IMR-90 (cell line): ENCODE measurements at regions not wholly inside any gene's neighbourhood (a gene's known extent, or its start where the extent isn't known, plus 50 kb on each side); places are given as distances from the start of the nearest gene placed in this dataset.

Experiments used
- ATAC-seq: fragments of 200-7000 bp; cut with Tn5 transposase; 2 replicates; pipeline ENCODE4 v1.9.1; 2020; ENCODE audit warnings: low read depth, mild to moderate bottlenecking, moderate library complexity
- BruUV-seq: library from RNA; stranded (reverse); fragments of 400-500 nt; replicated peaks from 2 replicates; lab custom pipeline; 2021; lab: Mats Ljungman, UMichigan
- CTCF ChIA-PET: fragments of 300-600 bp; formaldehyde crosslinking; extraction: SDS; loops from one replicate; lab custom pipeline; 2021; ENCODE audit warnings: antibody characterized with exemption; lab: Yijun Ruan, JAX
- POLR2A ChIA-PET: fragments of 300-600 bp; sonication (Branson Sonifier 250); formaldehyde crosslinking; loops from one replicate; lab custom pipeline; 2022; ENCODE audit warnings: antibody characterized with exemption; ENCODE audit not compliant: unreplicated experiment; lab: Charles Lee
- DNase-seq: peaks from one replicate; pipeline ENCODE4 v3.0.0; 2013
- H2AFZ ChIP-seq: replicated peaks from 2 replicates; pipeline ENCODE3; 2013; ENCODE audit warnings: low read length, mild to moderate bottlenecking; ENCODE audit not compliant: poor library complexity
- H2AK5ac ChIP-seq: 2 replicates; pipeline ENCODE4 v1.6.1; 2013; ENCODE audit warnings: low read depth, low read length, inconsistent platforms
- H2AK9ac ChIP-seq: replicated peaks from 2 replicates; pipeline ENCODE3; 2013; ENCODE audit warnings: mild to moderate bottlenecking, low read depth, low read length, moderate library complexity; ENCODE audit not compliant: poor library complexity
- H2BK120ac ChIP-seq: 2 replicates; pipeline ENCODE4 v1.6.1; 2013; ENCODE audit warnings: low read depth, low read length, inconsistent platforms
- H2BK15ac ChIP-seq: 3 replicates; pipeline ENCODE4 v1.6.1; 2013; ENCODE audit warnings: low read depth, low read length, inconsistent platforms
- H2BK20ac ChIP-seq: 2 replicates; pipeline ENCODE4 v1.6.1; 2013; ENCODE audit warnings: low read depth, mild to moderate bottlenecking, inconsistent platforms, low read length, moderate library complexity
- H2BK5ac ChIP-seq: 2 replicates; pipeline ENCODE4 v1.6.1; 2013; ENCODE audit warnings: mild to moderate bottlenecking, low read depth, low read length, inconsistent platforms; ENCODE audit not compliant: poor library complexity, severe bottlenecking
- H3K14ac ChIP-seq: replicated peaks from 2 replicates; pipeline ENCODE4 v1.6.1; 2013; ENCODE audit warnings: low read depth, low read length, inconsistent platforms
- H3K18ac ChIP-seq: 2 replicates; pipeline ENCODE4 v1.6.1; 2013; ENCODE audit warnings: low read depth, low read length, control low read depth
- H3K23ac ChIP-seq: 2 replicates; pipeline ENCODE4 v1.6.1; 2013; ENCODE audit warnings: low read depth, low read length, inconsistent platforms
- H3K27ac ChIP-seq: 2 replicates; pipeline ENCODE4 v1.5.1; 2013; ENCODE audit warnings: mild to moderate bottlenecking, control low read depth, low read length; ENCODE audit not compliant: insufficient read depth
- H3K27me3 ChIP-seq: 2 replicates; pipeline ENCODE4 v1.6.1; 2013; ENCODE audit warnings: low read length; ENCODE audit not compliant: control insufficient read depth, insufficient read depth
- H3K36me3 ChIP-seq: 2 replicates; pipeline ENCODE4 v1.6.1; 2013; ENCODE audit warnings: low read length, mixed read lengths; ENCODE audit not compliant: control insufficient read depth, insufficient read depth
- H3K4ac ChIP-seq: 2 replicates; pipeline ENCODE4 v1.6.1; 2013; ENCODE audit warnings: low read depth, low read length, inconsistent platforms
- H3K4me1 ChIP-seq: 2 replicates; pipeline ENCODE4 v1.6.1; 2013; ENCODE audit warnings: low read length, mixed read lengths; ENCODE audit not compliant: control insufficient read depth, insufficient read depth
- H3K4me2 ChIP-seq: 2 replicates; pipeline ENCODE4 v1.6.1; 2013; ENCODE audit warnings: low read depth, mild to moderate bottlenecking, control low read depth, low read length, moderate library complexity
- H3K4me3 ChIP-seq: 2 replicates; pipeline ENCODE4 v1.5.1; 2013; ENCODE audit warnings: low read depth, mild to moderate bottlenecking, control low read depth, low read length, moderate library complexity; ENCODE audit not compliant: insufficient read depth
- H3K56ac ChIP-seq: 2 replicates; pipeline ENCODE4 v1.6.1; 2013; ENCODE audit warnings: low read length, inconsistent platforms; ENCODE audit not compliant: insufficient read depth; ENCODE audit errors: extremely low read depth
- H3K79me1 ChIP-seq, 2 experiments: 2 replicates each; pipeline ENCODE4 v1.6.1; 2013; ENCODE audit warnings: low read length in 2 of 2, inconsistent platforms in 1 of 2, low read depth in 1 of 2
- H3K9ac ChIP-seq: 2 replicates; pipeline ENCODE4 v1.6.1; 2013; ENCODE audit warnings: low read depth, low read length, control low read depth
- H3K9me1 ChIP-seq: 2 replicates; pipeline ENCODE4 v1.6.1; 2013; ENCODE audit warnings: low read length, inconsistent platforms; ENCODE audit not compliant: insufficient read depth
- H3K9me3 ChIP-seq: 2 replicates; pipeline ENCODE4 v1.6.1; 2013; ENCODE audit warnings: low read length; ENCODE audit not compliant: control insufficient read depth, insufficient read depth
- H4K20me1 ChIP-seq: 2 replicates; pipeline ENCODE4 v1.6.1; 2013; ENCODE audit warnings: low read length, inconsistent platforms; ENCODE audit not compliant: insufficient read depth
- H4K5ac ChIP-seq: 2 replicates; pipeline ENCODE4 v1.6.1; 2013; ENCODE audit warnings: mild to moderate bottlenecking, low read depth, low read length, control low read depth
- H4K8ac ChIP-seq, 2 experiments: 2 replicates each; pipeline ENCODE4 v1.6.1; 2013; ENCODE audit warnings: low read depth in 2 of 2, low read length in 2 of 2, control low read depth in 1 of 2, inconsistent platforms in 1 of 2
- H4K91ac ChIP-seq: 2 replicates; pipeline ENCODE4 v1.6.1; 2013; ENCODE audit warnings: low read depth, low read length, inconsistent platforms; ENCODE audit not compliant: insufficient read depth
- MAFK ChIP-seq: IDR thresholded peaks from 2 replicates; pipeline ENCODE4 v1.6.1; 2012; ENCODE audit warnings: low read depth, low read length, improper control_type of control experiment
- NFE2L2 ChIP-seq: fragments of 150-350 bp; IDR thresholded peaks from 2 replicates; pipeline ENCODE4 v1.6.1; 2016; ENCODE audit warnings: low read depth, mild to moderate bottlenecking, low read length
- dilution Hi-C: fragments of 300-500 bp; cut with HindIII; formaldehyde crosslinking; loops from one replicate; pipeline ENCODE4 v1.14.3; 2018; ENCODE audit warnings: low sequenced_read_pairs; ENCODE audit not compliant: unreplicated experiment
- in situ Hi-C: fragments of 300-500 bp; cut with MboI; formaldehyde crosslinking; loops from 3 replicates; pipeline ENCODE4 v1.14.3; 2019; ENCODE audit warnings: low sequenced_read_pairs, inconsistent platforms, mixed read lengths
- intact Hi-C: fragments of 100-400 bp; cut with micrococcal nuclease; formaldehyde crosslinking; loops from 2 replicates; pipeline ENCODE4 v1.10.0; 2022
- TF ChIP-seq, protein P1 (sequence below): conservative IDR thresholded peaks from 2 replicates; pipeline ENCODE4 v1.5.1; 2012; ENCODE audit warnings: mild to moderate bottlenecking, low read depth, low read length, improper control_type of control experiment

GRCh38 chr2:123154195-123154594 lies 870.9 kb upstream of the CNTNAP5 start:
- ATAC-seq, result no peak
- no peak overlapping the region for H3K4me2 ChIP-seq
- H3K4me1 ChIP-seq, result no peaks in the 10 kb centered on the region
- H3K9me1 ChIP-seq, result no peaks in the 10 kb centered on the region
- H2BK5ac ChIP-seq, result no peak overlapping the region
- no peak overlapping the region for H4K91ac ChIP-seq
- ChIA-PET CTCF (no interaction called here), POLR2A (no interaction called here)
- no peak overlapping the region for H3K23ac ChIP-seq
- no peak overlapping the region for H3K9ac ChIP-seq
- no peak overlapping the region for H2BK120ac ChIP-seq
- H2AK9ac ChIP-seq, result no peak overlapping the region
- no peaks in the 10 kb centered on the region for H3K79me1 ChIP-seq
- no peak overlapping the region for H4K8ac ChIP-seq
- peaks cover 3% of the 10 kb centered on the region; the same call in 1 of the 2 replicates for H3K9me3 ChIP-seq
- H4K20me1 ChIP-seq, result no peaks in the 10 kb centered on the region
- no peak overlapping the region for H3K18ac ChIP-seq
- no peak overlapping the region for H2AK5ac ChIP-seq
- in situ Hi-C loops (no loop called here), intact Hi-C loops (no loop called here), dilution Hi-C loops (no loop called here)
- no peak overlapping the region for H4K5ac ChIP-seq
- H2BK15ac ChIP-seq, result no peak overlapping the region
- DNase-seq, result no peak
- TF ChIP-seq MAFK, result peak; percentile 87
- TF ChIP-seq NFE2L2, result peak; percentile 83
- TF ChIP-seq, protein P1, sequence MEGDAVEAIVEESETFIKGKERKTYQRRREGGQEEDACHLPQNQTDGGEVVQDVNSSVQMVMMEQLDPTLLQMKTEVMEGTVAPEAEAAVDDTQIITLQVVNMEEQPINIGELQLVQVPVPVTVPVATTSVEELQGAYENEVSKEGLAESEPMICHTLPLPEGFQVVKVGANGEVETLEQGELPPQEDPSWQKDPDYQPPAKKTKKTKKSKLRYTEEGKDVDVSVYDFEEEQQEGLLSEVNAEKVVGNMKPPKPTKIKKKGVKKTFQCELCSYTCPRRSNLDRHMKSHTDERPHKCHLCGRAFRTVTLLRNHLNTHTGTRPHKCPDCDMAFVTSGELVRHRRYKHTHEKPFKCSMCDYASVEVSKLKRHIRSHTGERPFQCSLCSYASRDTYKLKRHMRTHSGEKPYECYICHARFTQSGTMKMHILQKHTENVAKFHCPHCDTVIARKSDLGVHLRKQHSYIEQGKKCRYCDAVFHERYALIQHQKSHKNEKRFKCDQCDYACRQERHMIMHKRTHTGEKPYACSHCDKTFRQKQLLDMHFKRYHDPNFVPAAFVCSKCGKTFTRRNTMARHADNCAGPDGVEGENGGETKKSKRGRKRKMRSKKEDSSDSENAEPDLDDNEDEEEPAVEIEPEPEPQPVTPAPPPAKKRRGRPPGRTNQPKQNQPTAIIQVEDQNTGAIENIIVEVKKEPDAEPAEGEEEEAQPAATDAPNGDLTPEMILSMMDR, result no peak
- H3K56ac ChIP-seq, result no peak overlapping the region
- H3K27ac ChIP-seq, result no peak overlapping the region
- H3K4me3 ChIP-seq, result no peak overlapping the region
- no peak overlapping the region for H2AFZ ChIP-seq
- H3K4ac ChIP-seq, result no peak overlapping the region
- H3K14ac ChIP-seq, result no peak overlapping the region
- no peak overlapping the region for H2BK20ac ChIP-seq
- H3K27me3 ChIP-seq, result no peaks in the 10 kb centered on the region
- BruUV-seq, result no TSS peak
- no peaks in the 10 kb centered on the region for H3K36me3 ChIP-seq
